Lung (tissue), 11 donors: ENCODE measurements at regions not wholly inside any gene's neighbourhood (a gene's known extent, or its start where the extent isn't known, plus 50 kb on each side); places are given as distances from the start of the nearest gene placed in this dataset.

Experiments
- ATAC-seq: fragments of 200-7000 bp; cut with Tn5 transposase; one replicate; pipeline ENCODE4 v1.9.1; 2020; ENCODE audit warnings: moderate number of reproducible peaks; ENCODE audit not compliant: insufficient read depth, low FRiP score
- DNase-seq, 3 donors: peaks; one replicate each; pipeline ENCODE4 v3.0.0-alpha.2; 2013 to 2017
- H3K27ac ChIP-seq, 2 donors: one replicate each; pipeline ENCODE4 v1.5.1; 2013; ENCODE audit warnings: mild to moderate bottlenecking in 2 of 2, moderate library complexity in 2 of 2, control low read depth in 1 of 2, inconsistent platforms in 1 of 2, low read depth in 1 of 2, low read length in 1 of 2
- H3K27me3 ChIP-seq, 3 donors: one replicate each; pipeline ENCODE4 v1.5.1; 2013; ENCODE audit warnings: low read length in 2 of 3; ENCODE audit not compliant: control insufficient read depth in 3 of 3, insufficient read depth in 3 of 3
- H3K36me3 ChIP-seq, 4 donors: one replicate each; pipeline ENCODE4 v1.5.1; 2013; ENCODE audit warnings: low read length in 4 of 4, mild to moderate bottlenecking in 1 of 4, moderate library complexity in 1 of 4; ENCODE audit not compliant: control insufficient read depth in 4 of 4, insufficient read depth in 4 of 4
- H3K4me1 ChIP-seq, 5 donors: one replicate each; pipeline ENCODE4 v1.5.1; 2013; ENCODE audit warnings: low read length in 5 of 5, mild to moderate bottlenecking in 2 of 5, moderate library complexity in 1 of 5; ENCODE audit not compliant: control insufficient read depth in 5 of 5, insufficient read depth in 5 of 5
- H3K4me3 ChIP-seq: one replicate; pipeline ENCODE4 v1.5.1; 2013; ENCODE audit warnings: mild to moderate bottlenecking, control low read depth, moderate library complexity
- H3K9ac ChIP-seq, 2 donors: one replicate each; pipeline ENCODE4 v1.5.1; 2013; ENCODE audit warnings: low read length in 2 of 2, control low read depth in 1 of 2; ENCODE audit not compliant: insufficient read depth in 1 of 2
- H3K9me3 ChIP-seq, 4 donors: one replicate each; pipeline ENCODE4 v1.5.1; 2013; ENCODE audit warnings: low read length in 3 of 4, mild to moderate bottlenecking in 1 of 4, moderate library complexity in 1 of 4; ENCODE audit not compliant: control insufficient read depth in 4 of 4, insufficient read depth in 3 of 4
- CTCF ChIP-seq: IDR thresholded peaks from 2 replicates; pipeline ENCODE4 v1.5.1; 2012; ENCODE audit warnings: mild to moderate bottlenecking; ENCODE audit errors: control extremely low read depth, extremely low read depth
- WGBS, 2 donors: extraction: QIAGEN DNeasy Blood & Tissue Kit; methylation state at CpG; one replicate each; pipeline ENCODE4 v1.1.7; 2013; 5-methylcytosine and 5-hydroxymethylcytosine counted together
- donor health status: control.
- donor health status: control.
- donor health status: Bipolar disorder and iron deficiency.
- donor health status: healthy.
- donor health status: DM: yes; HTN: yes; CAD: no.

DNA sequence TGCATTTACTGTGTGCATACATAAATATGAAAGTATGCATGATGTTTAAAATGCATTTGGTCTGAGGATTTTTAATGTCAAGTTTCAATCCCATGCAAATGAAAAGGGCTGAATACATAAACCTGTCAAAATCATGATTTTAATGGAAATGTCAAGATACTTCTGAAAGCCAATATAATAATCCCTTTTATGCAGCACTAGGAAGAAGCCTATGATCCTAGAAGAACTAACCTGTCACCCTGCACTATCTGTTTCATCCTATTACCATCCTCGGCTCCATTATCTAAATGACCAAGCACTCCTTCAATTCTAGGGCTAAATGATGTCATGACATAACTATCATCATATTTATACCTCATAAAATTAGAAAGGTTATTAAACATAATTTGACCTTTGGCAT is 2229.4 kb upstream of the WWC1 start:
- TF ChIP-seq CTCF: no peak
- Histone ChIP-seq H3K9ac (no peak overlapping the region), H3K27ac (no peak overlapping the region), H3K4me1 (no peaks in the 10 kb centered on the region), H3K27me3 (no peaks in the 10 kb centered on the region), H3K9me3 (no peaks in the 10 kb centered on the region), H3K4me3 (no peak overlapping the region), H3K36me3 (no peaks in the 10 kb centered on the region)
- no peak for DNase-seq
- ATAC-seq: no peak
- 79 to 84% methylated on average over 1 of the region's 1 CpG for WGBS, 2 donors

DNA sequence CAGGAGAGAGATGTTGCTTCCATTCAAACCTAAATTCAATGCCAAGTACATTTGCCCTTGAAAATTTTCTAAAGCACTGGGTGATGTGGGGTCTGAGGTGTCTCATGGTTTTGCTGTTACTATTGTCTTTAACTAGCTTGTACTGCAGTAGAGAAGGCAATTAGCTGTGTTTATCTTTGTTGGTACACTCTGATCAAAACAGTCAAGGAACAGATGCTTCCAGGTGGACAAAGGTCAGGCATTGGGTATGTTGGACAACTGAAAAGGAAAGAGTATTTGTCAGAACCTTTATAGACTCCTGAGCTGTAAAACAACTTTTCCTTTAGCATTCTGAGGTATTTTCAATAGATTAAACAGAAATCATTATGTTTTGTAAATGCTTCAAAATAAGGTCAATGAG is 2228.7 kb upstream of the WWC1 start:
- ATAC-seq: no peak

DNA sequence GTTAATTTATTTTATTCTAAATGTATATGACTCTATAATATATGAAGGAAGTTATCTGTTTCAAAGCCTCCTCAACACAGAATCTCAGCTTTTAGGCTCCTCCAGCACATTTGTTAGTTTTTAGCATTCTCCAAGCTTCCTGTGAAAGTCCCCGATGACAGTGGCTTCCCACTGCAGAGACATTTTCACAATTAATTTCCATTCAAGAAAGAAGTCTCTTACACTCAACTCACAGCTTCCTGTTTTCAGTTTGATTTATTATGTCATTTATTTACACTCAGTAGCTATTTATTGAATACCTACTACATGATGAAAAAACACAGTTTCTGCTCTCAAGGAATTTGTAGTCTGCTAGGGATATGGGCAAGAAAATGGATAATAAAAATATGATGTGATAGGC is 2228.2 kb upstream of the WWC1 start:
- no peak for TF ChIP-seq CTCF
- WGBS, 2 donors: 8 to 19% methylated on average over 1 of the region's 1 CpG
- Histone ChIP-seq H3K4me3 (no peak overlapping the region), H3K9me3 (no peaks in the 10 kb centered on the region), H3K27me3 (no peaks in the 10 kb centered on the region), H3K36me3 (no peaks in the 10 kb centered on the region), H3K4me1 (no peaks in the 10 kb centered on the region), H3K9ac (no peak overlapping the region), H3K27ac (no peak overlapping the region)
- no peak for ATAC-seq
- peak in 1 of 3 donors; percentile 16 for DNase-seq

More for the DNA sequence above, 2228.7 kb upstream of the WWC1 start:
- no peaks in the 10 kb centered on the region for H3K9me3 ChIP-seq
- no peak overlapping the region for H3K4me3 ChIP-seq
- no peak overlapping the region for H3K27ac ChIP-seq
- no peaks in the 10 kb centered on the region for H3K36me3 ChIP-seq
- no peak overlapping the region for H3K9ac ChIP-seq
- no peak for TF ChIP-seq CTCF
- H3K4me1 ChIP-seq: no peaks in the 10 kb centered on the region
- DNase-seq: peak in 2 of 3 donors; percentile 15 to 51
- no peaks in the 10 kb centered on the region for H3K27me3 ChIP-seq

DNA sequence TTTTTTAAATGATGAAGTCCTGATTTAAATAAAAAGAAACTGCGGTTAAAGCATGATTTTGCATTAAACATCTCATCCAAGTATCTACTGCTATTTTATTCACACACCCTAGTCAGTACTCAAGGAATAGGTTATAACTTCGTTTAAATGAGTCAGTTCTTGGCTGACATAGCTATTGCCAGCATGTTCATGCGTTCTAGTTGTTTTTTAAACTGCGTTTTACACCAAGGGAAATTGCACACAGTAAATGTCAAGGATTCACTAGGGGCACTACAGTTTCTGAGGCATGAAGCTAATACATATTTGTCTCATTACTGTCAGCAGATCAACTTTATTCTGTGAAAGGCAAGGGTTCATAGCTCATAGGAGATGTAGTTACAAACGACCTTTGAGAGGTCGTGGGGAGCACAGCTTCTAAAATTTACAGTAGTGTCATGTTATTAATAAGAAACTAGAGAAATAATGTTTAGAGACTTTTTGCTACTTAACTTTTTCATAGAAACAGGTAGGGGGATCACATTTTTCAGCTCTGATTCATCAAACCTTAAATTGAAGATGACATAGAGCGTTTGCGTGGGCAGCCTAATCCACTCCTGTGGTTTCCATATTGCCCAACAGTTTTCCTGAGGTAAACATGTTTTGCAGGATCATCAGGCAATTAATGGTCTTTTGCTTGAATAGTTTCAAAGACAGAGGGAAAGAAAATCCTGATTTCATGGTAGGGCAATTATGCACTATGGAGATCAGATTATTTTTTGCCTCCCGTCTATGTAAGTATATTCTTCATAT is 2222.7 kb upstream of the WWC1 start:
- TF ChIP-seq CTCF: no peak
- Histone ChIP-seq H3K27ac (no peak overlapping the region), H3K9me3 (peaks cover 0 to 1% (median 0%) of the 10 kb centered on the region in 4 donors), H3K4me3 (no peak overlapping the region), H3K36me3 (no peaks in the 10 kb centered on the region), H3K9ac (no peak overlapping the region), H3K4me1 (no peaks in the 10 kb centered on the region), H3K27me3 (no peaks in the 10 kb centered on the region)
- 86 to 92% methylated on average over 9 of the region's 9 CpGs for WGBS, 2 donors
- DNase-seq (no peak), ATAC-seq (no peak)
